NOMO-1 (cell line): ENCODE measurements at regions not wholly inside any gene's neighbourhood (a gene's known extent, or its start where the extent isn't known, plus 50 kb on each side); places are given as distances from the start of the nearest gene placed in this dataset.
A peak's percentile ranks its signal among the peaks of the same experiment; 100 is the strongest.
"Not testable (repeated sequence)": the region's sequence is repeated elsewhere in the genome, so short reads cannot be mapped to it uniquely, and the experiment has no call there.

Experiments
- DNase-seq, 2 experiments: peaks; one replicate each; lab custom pipeline; 2025; ENCODE audit not compliant: unreplicated experiment in 2 of 2; lab: John Stamatoyannopoulos, UW

- DNase-seq = no peak
Measured at GRCh38 chr13:23947893-23948292, 50.6 kb upstream of the C1QTNF9B start.

GRCh38 chr13:23949200-23949599, 51.9 kb upstream of the C1QTNF9B start:
- no peak for DNase-seq

GRCh38 chr13:23949736-23950135, 52.4 kb upstream of the C1QTNF9B start:
- no peak for DNase-seq

- no peak for DNase-seq
Measured at GRCh38 chr13:23950736-23951510, 53.6 kb upstream of the C1QTNF9B start.

GRCh38 chr13:23952796-23953195, 55.5 kb upstream of the C1QTNF9B start:
- DNase-seq = no peak

- DNase-seq = no peak
Measured at GRCh38 chr13:23953860-23954512, 56.7 kb upstream of the C1QTNF9B start.

GRCh38 chr13:23955064-23955463, 57.8 kb upstream of the C1QTNF9B start:
- DNase-seq = no peak

- DNase-seq = no peak
Measured at GRCh38 chr13:23956106-23956505, 58.8 kb upstream of the C1QTNF9B start.

- DNase-seq = no peak
Measured at GRCh38 chr13:23957981-23958380, 60.7 kb upstream of the C1QTNF9B start.

GRCh38 chr13:23959231-23959862, 62.0 kb upstream of the C1QTNF9B start:
- DNase-seq = no peak

- peak in 1 of 2 experiments; percentile 23 for DNase-seq
Measured at GRCh38 chr13:23960566-23961156, 63.4 kb upstream of the C1QTNF9B start.

- no peak for DNase-seq
Measured at GRCh38 chr13:23963184-23963931, 66.1 kb upstream of the C1QTNF9B start.

- no peak for DNase-seq
Measured at GRCh38 chr13:23963947-23964346, 66.6 kb upstream of the C1QTNF9B start.

- no peak for DNase-seq
Measured at GRCh38 chr13:23965346-23965745, 68.0 kb upstream of the C1QTNF9B start.

- DNase-seq = no peak
Measured at GRCh38 chr13:23966221-23966690, 69.0 kb upstream of the C1QTNF9B start.

GRCh38 chr13:23966691-23967615, 69.7 kb upstream of the C1QTNF9B start:
- no peak for DNase-seq

- DNase-seq = not testable (repeated sequence)
Measured at GRCh38 chr13:23967792-23968191, 70.5 kb upstream of the C1QTNF9B start.

GRCh38 chr13:23969647-23970046, 72.3 kb upstream of the C1QTNF9B start:
- DNase-seq = no peak

GRCh38 chr13:23979361-23980159, 82.3 kb upstream of the C1QTNF9B start:
- peak; percentile 17 to 62 for DNase-seq
